ENCODE measurements at regions not wholly inside any gene's neighbourhood (a gene's known extent, or its start where the extent isn't known, plus 50 kb on each side); places are given as distances from the start of the nearest gene placed in this dataset.

GRCh38 chr2:195494451-195494850, 162.6 kb upstream of the SLC39A10 start:
- H3K79me2 ChIP-seq (ENCODE audit: insufficient read depth, low read depth, low read length) = no peaks in the 10 kb centered on the region
- no peaks in the 10 kb centered on the region for H3K9me3 ChIP-seq (ENCODE audit: low read length)
- H3K4me3 ChIP-seq (ENCODE audit: low read depth, low read length, poor library complexity, severe bottlenecking) = no peak overlapping the region
- CTCF ChIA-PET (ENCODE audit: unreplicated experiment) = interaction anchor here (0.6 kb wide), 1 partner anchor 842 kb away, joined by 4 read pairs; no protein-coding TSS in a partner anchor
- intact Hi-C loops (cut with micrococcal nuclease; ENCODE audit: unreplicated experiment) = no loop called here
- no peaks in the 10 kb centered on the region for H3K9me2 ChIP-seq (ENCODE audit: insufficient read depth, low read length)
- H3K27ac ChIP-seq (ENCODE audit: low read depth, low read length, poor library complexity, severe bottlenecking) = no peak overlapping the region
- no peaks in the 10 kb centered on the region for H4K20me1 ChIP-seq (ENCODE audit: insufficient read depth, low read length)
- no peak overlapping the region for H2AFZ ChIP-seq (ENCODE audit: low read length)
- peaks cover 32% of the 10 kb centered on the region for H3K4me1 ChIP-seq (ENCODE audit: insufficient read depth, low read length, poor library complexity, severe bottlenecking)
- no peak for DNase-seq (ENCODE audit: low spot score)
- TF ChIP-seq CTCF (conservative IDR thresholded peaks at IDR 0.05; ENCODE audit: low read length) (no peak), EZH2phosphoT487 (IDR thresholded peaks at IDR 0.05; ENCODE audit: borderline replicate concordance, low read depth, low read length) (no peak)
- no peaks in the 10 kb centered on the region; the same call in 1 of the 2 replicates for H3K36me3 ChIP-seq (ENCODE audit: insufficient read depth, low read length)
- no peak overlapping the region for H3K4me2 ChIP-seq (ENCODE audit: low read length)
- BruUV-seq (replicated peaks) = no TSS peak
- POLR2A ChIA-PET = interaction anchor here (0.6 to 0.7 kb wide), 2 partner anchors 21 to 65 kb away, joined by 3 read pairs; no protein-coding TSS in a partner anchor

- POLR2A ChIA-PET = interaction anchor here (0.6 to 0.9 kb wide), 7 partner anchors 9 to 1627 kb away, joined by 3 read pairs; no protein-coding TSS in a partner anchor
Measured at GRCh38 chr2:195493416-195493815, 163.6 kb upstream of the SLC39A10 start.

More at GRCh38 chr2:195493416-195493815, 163.6 kb upstream of the SLC39A10 start:
- intact Hi-C loops (cut with micrococcal nuclease; ENCODE audit: unreplicated experiment) = no loop called here
- Histone ChIP-seq H2AFZ (ENCODE audit: low read length) (no peak overlapping the region), H3K4me2 (ENCODE audit: low read length) (no peak overlapping the region), H3K4me1 (ENCODE audit: insufficient read depth, low read length, poor library complexity, severe bottlenecking) (peaks cover 31% of the 10 kb centered on the region), H3K79me2 (ENCODE audit: insufficient read depth, low read depth, low read length) (no peaks in the 10 kb centered on the region), H3K36me3 (ENCODE audit: insufficient read depth, low read length) (no peaks in the 10 kb centered on the region; the same call in 1 of the 2 replicates), H3K4me3 (ENCODE audit: low read depth, low read length, poor library complexity, severe bottlenecking) (no peak overlapping the region), H3K9me2 (ENCODE audit: insufficient read depth, low read length) (no peaks in the 10 kb centered on the region), H4K20me1 (ENCODE audit: insufficient read depth, low read length) (no peaks in the 10 kb centered on the region), H3K9me3 (ENCODE audit: low read length) (no peaks in the 10 kb centered on the region), H3K27ac (ENCODE audit: low read depth, low read length, poor library complexity, severe bottlenecking) (no peak overlapping the region)
- no peak for DNase-seq (ENCODE audit: low spot score)
- BruUV-seq (replicated peaks) = no TSS peak
- TF ChIP-seq EZH2phosphoT487 (IDR thresholded peaks at IDR 0.05; ENCODE audit: borderline replicate concordance, low read depth, low read length) (no peak), CTCF (conservative IDR thresholded peaks at IDR 0.05; ENCODE audit: low read length) (no peak)
- CTCF ChIA-PET (ENCODE audit: unreplicated experiment) = no interaction called here
